GM23338 (cell line): ENCODE measurements at regions not wholly inside any gene's neighbourhood (a gene's known extent, or its start where the extent isn't known, plus 50 kb on each side); places are given as distances from the start of the nearest gene placed in this dataset.

Source experiments
- CTCF ChIP-seq, 2 experiments: fragments of 200-600 bp in 1 of 2; sonication (generic) in 1 of 2; conservative IDR thresholded peaks; 2 replicates each; pipeline versions ENCODE4 v1.5.1 to v1.6.1; 2016 to 2017; ENCODE audit warnings: antibody characterized with exemption in 2 of 2, low read depth in 2 of 2, mild to moderate bottlenecking in 2 of 2, moderate library complexity in 1 of 2
- ETS1 ChIP-seq: IDR thresholded peaks from 2 replicates; pipeline ENCODE4 v1.6.1; 2016; ENCODE audit warnings: antibody characterized with exemption
- EZH2 ChIP-seq: fragments of 200-600 bp; sonication (generic); IDR thresholded peaks from one replicate; pipeline ENCODE4 v1.8.0; 2017; ENCODE audit warnings: antibody characterized with exemption, mild to moderate bottlenecking, low read depth; ENCODE audit not compliant: unreplicated experiment
- NANOG ChIP-seq: IDR thresholded peaks from 2 replicates; pipeline ENCODE4 v1.6.1; 2016; ENCODE audit warnings: antibody characterized with exemption, borderline replicate concordance
- POLR2AphosphoS5 ChIP-seq: IDR thresholded peaks from 2 replicates; pipeline ENCODE4 v1.6.1; 2016; ENCODE audit warnings: antibody characterized with exemption, low read depth
- REST ChIP-seq: IDR thresholded peaks from one replicate; pipeline ENCODE4 v1.6.1; 2018; ENCODE audit warnings: antibody characterized with exemption; ENCODE audit not compliant: unreplicated experiment

GRCh38 chr3:80238606-80239005, 470.8 kb upstream of the ROBO1 start:
- TF ChIP-seq CTCF (conservative IDR thresholded peaks at IDR 0.05; ENCODE audit: low read depth in 2 of 2) (no peak), REST (no peak), POLR2AphosphoS5 (no peak), EZH2 (no peak), ETS1 (no peak), NANOG (no peak)
